ENCODE measurements at regions not wholly inside any gene's neighbourhood (a gene's known extent, or its start where the extent isn't known, plus 50 kb on each side); places are given as distances from the start of the nearest gene placed in this dataset.

DNA sequence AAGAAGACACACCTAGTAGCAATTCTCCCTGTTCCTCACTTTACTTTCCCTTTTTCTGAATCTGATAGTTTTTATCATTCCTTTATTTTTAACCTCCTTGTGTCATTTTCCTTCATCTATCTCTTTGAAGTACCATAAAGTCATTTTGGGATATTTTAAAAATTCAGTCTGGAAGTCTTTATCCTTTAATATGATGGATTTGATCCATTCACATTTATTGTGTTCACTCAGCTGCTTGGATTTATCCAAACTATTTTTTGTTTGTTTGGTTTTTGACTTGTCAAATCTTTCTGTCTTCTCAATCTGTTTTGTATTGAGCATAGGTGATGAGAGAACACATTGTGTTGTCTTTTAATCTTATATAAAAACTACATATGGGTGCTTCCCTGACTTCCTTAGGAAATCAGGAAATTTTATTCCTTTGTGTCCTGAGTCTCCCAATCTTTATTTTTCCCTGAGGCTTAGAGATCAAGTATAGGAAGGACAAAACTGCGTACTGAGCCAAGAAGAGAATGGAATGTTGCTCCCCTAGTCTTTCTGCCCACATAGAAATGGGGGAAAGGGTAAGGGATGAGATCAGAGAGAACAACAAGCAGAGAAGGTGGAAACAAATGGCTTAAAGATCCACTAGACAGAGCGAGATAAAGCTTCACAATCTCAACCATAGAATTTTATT, 132.7 kb upstream of the HABP2 start:
- no peak for DNase-seq (ENCODE audit: low read depth in 2 of 2)

DNA sequence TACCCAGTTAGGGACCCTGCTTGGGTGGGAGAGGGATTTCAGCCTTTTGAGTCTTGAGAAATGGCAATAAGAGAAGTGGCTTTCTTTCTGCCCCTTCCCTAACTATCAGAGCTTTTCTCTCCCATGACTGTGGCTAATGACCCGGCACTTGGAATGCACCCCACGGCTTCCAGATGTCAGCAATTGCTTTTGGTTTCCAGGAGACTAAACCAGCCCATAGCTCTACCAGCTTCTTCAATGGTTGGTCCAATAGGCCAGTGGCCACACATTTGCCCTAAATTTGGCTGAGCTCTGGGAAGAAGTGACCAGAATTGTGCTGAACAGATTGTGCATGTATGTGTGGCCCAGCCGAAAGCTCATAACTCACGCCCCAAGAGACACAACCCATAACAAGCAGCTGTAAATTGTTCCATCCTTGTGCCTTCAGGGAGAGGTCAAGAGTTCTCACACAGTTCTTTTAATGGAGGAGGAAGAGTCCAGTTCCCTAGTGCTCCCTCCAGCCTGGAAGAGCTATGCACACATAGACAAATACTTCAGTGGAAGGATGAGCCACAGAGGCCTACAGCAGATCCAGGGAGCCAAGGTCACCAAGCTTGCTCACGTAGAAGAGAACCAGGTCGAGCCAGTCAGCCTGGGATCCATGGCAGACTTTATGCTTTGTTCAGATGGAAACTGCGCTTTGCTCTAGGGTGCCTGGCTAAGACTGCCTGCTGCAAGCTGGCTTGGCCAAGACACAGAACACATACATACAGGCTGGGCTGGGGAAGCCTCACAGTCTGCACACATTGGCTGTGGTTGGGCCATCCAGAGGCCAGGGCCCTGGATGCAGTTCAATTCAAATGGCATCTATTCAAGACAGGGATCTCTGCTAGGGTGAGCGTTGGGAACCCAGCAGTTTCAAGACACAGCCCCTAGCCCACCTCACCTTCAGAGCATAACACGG, 131.8 kb upstream of the HABP2 start:
- DNase-seq (ENCODE audit: low read depth in 2 of 2) = no peak

DNA sequence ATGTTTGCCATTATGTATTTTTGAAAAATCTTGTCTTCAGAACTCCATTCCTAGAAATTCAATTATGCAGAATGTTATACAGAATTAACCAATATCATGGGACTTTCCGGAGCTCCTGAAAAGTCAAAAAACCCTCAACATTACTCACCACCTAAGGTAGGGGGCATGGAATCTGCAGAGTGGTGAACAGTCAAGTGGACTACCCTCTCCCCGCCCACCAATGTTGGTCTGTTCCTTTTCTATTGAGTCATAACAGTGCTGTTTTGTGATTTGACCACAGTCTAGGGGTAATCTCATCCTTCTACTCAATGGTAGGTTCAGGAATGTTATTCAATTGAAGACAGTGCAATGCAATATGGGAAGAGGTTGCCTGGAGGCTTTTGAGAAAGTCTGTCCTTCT, 130.5 kb upstream of the HABP2 start:
- no peak for DNase-seq (ENCODE audit: low read depth in 2 of 2)

DNA sequence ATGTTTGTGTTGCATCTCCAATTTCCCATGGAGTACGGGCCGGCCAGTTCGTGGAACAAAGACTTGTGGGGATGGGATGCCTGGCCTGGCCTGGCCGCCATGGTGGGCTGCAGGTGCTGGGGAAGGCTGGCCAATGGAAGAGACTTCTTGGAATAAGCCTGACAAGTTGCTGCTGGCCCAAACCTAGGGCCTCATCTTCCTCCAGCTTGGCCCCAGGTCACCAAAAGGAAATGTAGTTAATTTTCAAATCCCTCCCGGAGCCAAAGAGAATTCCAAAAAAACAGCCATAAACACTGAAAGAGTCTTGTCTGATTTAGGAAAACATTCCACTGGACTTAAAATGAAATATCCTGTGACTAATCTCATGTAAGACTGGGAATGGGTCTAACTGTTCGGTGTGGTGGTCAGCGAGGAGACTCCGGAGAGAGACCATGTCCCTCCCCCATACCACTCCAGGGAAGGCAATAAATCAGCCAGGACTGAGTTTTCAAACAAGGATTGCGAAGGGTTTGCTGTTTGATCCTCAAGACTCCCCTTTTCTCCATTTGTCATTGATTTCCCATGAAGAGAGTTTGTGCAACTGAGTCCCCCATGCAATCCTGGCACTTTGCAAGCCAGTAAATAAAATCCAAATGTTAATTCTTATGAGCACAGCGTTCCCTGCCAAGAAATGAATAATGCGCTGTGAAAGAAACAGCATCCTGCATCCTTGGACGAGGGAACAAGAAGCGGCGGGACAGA, 128.7 kb upstream of the HABP2 start:
- no peak for DNase-seq (ENCODE audit: low read depth in 2 of 2)

DNA sequence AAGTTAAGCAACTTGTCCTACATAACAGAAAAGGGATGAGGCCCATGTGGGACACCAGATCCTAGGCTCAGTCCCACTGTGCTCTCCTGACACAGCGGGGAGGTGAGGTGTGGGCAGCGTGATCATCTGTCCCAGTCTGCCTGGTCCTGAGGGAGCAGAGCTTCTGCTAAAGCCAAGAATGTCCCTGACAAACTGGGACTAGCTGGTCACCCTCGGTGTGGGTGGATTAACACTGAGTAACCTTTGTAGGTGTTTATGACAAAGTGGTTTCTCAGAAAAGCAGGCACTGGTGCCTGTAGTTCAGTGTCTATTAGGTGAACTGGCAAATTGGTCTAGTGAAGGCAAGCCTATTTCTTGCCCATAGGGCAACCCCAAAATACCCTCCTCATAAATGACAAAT, 127.8 kb upstream of the HABP2 start:
- no peak for DNase-seq (ENCODE audit: low read depth in 2 of 2)

DNA sequence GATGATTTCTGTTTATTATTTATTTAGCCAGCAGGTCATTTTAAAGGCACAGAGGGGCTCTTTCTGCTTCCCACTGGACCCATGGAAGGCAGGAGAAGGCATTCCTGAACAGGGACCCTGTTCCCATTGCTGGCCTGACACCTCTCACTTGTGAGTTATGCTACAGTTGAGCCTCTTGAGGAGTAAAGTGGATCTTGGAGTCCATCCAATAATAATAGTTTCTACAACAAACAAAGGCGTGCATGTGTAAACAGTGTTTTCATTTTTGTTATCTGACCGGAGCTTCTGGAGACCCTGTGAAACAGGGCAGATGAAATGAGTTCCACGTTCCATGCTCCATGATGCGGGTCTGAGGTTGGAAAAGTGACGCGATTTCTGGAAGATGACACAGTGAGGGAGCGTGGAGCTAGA, 127.3 kb upstream of the HABP2 start:
- no peak for DNase-seq (ENCODE audit: low read depth in 2 of 2)

DNA sequence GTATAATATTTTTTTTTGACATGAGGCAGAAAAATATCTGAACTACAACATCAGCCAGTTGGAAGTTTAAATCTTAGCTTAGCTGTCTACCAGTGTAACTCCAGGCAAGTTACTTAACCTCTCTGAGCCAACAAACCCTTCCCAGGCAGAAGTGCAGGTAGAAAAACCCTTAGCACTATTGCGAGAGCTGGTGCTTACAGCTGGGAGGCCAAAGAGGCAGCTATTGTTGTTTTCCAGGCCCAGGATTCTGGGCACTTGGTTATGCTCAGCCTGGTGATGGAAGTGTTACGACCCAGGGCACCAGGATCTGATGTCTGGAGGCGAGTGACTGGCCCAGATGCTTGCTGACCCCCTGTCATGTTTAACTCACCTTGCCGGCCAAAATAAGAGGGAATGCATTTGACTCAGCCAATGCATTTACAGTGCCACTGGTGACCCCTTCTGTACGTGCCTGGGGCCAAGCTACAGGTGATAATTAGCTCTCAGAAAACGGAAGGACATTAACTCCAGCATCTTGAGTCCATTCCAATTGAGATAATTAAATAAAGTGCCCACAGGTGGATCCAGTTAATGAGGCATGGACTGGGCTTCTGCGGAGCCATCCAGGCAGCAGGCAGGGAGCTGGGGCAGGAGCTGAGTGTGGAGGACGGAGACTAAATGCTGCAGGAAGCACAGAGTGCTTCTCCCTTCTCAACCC, 126.5 kb upstream of the HABP2 start:
- no peak for DNase-seq (ENCODE audit: low read depth in 2 of 2)

DNA sequence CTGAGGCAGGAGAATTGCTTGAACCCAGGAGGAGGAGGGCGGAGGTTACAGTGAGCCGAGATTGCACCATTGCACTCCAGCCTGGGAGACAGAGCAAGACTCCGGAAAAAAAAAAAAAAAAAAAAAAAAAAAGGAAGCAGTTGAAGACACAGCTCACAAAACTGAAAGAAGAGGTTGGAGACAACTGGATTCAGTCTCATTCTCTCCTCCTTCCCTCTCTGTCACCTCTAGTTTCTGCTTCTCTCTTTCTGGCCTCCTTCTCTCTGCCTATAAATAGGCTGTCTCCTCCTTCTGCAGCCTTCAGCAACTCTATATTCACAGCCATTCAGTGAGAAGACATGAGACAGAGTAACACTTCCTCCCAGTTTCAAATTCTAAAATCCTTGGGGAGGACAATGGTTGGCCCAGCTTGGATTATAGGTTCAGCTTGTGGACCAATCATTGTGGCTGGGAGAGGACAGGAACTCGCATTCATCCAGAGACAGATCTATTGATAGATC, 125.6 kb upstream of the HABP2 start:
- DNase-seq (ENCODE audit: low read depth in 2 of 2) = no peak

DNA sequence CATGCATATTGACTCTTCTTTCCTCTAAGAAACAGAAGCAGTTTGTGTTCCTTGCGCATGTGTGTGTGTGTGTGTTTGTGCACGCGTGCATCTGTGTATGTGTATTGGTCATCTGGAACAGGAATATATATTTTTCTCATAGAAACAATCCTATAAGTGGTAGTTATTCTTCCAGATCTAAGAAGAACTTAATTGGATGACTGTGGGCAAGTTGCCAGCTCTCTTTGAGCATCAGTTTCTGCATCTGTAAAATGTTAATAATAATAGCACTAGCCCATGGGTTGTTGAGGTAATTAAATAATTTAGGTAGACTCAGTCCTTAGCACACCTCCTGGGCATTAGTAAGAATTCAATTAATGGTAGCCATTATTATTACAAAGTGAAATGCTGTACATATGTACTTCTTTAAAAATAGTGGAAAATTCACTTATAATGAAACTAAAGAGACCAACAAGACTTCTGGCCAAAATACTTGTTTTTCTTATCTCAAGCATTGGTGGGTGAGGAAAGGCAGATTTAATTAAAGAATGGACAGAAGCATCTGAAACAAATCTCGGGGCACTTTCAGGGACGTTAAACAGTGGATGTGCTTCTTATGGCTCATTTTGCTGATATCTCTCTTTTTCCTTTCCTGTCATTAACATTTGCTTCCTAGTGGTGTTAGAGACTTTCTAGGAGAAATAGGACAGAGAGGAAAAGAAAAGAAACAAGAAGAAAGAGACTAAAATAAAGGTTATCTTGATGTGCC, 124.9 kb upstream of the HABP2 start:
- DNase-seq (ENCODE audit: low read depth in 2 of 2) = no peak

DNA sequence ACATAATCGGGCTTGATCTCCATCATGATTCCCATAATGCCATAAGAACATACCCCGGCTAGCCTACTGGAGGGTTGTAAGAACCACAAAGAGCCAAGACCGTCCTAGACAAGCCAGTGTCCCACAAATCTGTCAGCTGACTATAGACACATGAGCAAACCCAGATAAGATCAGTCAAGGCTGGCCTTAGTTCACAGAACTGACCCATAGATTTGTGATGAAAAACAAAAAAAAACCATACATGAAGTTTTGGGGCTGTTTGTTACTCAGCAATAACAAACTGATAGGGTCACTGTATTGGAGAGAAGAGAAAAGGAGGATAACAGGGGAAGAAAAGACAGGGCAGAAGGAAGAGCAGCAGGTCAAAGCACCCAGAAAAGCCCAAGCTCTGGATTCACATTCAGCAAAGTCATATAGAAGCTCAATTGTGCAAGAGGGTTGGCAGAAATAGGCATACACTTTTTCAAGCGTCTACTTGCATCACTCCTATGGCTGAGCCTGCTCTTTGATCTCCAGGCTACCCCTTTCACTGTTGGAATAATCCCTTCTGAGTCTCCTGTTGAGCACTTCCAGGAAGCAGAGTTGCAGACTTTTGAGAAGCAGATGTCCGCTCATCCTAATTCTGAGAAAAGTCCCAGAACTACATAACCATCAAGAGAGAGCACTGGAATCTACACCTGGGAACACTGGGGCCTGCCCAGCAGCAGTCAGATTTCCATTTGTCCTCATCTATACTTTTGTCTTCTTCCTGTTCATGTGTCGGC, 122.0 kb upstream of the HABP2 start:
- DNase-seq (ENCODE audit: low read depth in 2 of 2) = no peak

DNA sequence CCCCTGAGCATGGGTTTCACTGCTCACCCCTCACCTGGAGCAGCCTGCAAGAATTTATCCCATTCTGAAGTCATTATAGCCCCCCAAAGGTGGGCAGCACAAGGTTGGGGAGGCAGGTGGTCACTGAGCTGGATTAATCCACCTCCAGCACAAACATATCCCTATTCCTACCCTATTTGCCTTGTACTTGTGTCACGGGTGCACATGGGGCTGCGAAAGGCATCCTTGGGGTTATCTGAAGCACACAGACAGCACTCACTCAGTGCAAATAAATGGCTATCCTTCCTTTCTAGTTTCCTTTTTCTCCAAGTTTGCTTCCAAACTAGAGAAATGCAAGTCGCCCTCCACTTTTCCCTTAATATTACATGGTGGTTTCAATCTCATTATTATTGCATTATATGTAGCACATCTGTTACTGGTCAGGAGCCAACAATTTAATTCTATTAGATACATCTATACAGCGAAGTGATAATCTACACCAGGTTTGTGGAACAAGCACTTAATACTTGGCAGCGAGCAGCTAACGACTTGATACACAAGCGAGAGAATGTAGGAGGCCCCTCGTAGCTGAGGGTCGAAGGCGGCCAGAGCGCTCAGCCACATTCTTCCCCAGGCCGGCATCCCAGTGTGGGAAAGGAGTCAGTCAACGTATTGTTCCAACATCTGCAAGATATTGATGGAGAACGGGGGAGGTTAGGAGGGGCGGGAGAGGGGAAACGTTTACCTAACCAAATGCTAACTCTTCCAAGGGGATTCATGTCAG, 121.3 kb upstream of the HABP2 start:
- DNase-seq (ENCODE audit: low read depth in 2 of 2) = no peak

DNA sequence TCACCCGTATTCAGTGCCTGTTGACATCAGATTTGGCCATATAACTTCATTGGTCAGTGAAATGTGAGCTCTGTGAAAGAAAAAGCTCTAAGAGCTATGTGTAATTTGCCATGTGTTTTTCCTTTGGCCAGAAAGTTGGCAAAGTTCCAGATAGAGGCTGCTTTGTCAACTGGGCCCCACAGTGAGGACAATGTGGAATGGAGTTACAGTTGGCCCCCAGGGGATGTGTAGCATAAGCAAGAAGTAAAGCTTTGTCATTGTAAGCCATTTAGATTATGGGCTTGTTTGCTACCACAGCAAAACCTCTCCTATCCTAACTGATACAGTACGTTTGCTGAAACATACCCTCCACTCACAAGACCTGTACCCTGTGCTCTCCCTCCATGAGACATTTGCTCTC, 119.1 kb upstream of the HABP2 start:
- no peak for DNase-seq (ENCODE audit: low read depth in 2 of 2)

DNA sequence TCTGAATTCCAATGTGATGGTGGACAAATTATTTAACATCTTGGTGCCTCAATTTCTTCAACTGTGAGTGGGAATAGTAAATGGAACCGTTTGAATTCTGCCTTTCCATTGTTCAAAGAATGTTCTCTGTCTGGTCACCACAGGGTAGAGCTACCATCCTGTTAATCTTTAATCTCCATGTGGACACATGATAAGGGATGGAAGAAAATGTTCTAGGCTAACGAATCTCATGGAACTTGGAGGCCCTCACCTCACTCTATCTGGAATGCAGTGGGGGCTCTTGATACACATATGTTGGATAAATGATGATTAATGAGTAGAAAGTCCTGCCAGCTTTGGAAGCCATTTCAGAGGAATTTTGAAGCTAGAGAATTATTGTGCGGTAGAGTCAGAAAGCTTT, 118.5 kb upstream of the HABP2 start:
- no peak for DNase-seq (ENCODE audit: low read depth in 2 of 2)

DNA sequence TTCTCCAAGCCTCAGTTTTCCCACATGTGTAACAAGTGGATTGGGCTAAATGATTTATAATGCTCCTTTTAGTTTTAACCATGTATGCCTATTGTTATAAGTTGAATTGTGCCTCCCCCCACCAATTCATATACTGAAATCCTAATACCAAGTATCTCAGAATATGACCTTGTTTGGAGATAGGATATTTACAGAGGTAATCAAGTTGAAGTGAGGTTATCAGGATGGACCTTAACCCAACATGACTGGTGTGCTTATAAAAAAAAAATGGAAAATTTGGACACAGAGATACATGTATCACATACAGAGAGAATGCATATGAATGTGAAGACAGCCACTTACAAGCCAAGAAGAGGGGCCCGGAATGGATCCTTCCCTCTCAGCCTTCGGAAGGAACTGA, 117.9 kb upstream of the HABP2 start:
- DNase-seq (ENCODE audit: low read depth in 2 of 2) = no peak

DNA sequence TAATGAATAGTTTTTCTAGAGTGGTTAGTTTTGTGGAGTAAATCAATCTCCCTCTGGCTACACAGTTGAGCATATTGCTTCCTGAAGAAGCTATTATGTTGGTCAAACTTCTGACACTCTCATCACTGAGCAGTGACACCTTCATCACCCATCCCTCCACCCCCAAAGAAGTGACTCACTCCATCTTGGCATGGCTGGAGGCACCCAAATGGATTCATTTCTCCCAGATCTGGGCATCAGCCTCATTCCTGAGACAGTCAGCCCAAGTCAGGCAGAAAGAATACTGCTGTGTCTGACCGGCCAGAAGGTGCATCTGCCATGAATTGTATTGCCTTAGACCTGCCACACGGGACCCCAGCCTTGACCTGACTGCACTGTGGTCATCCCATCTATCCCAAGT, 117.0 kb upstream of the HABP2 start:
- DNase-seq (ENCODE audit: low read depth in 2 of 2) = no peak

DNA sequence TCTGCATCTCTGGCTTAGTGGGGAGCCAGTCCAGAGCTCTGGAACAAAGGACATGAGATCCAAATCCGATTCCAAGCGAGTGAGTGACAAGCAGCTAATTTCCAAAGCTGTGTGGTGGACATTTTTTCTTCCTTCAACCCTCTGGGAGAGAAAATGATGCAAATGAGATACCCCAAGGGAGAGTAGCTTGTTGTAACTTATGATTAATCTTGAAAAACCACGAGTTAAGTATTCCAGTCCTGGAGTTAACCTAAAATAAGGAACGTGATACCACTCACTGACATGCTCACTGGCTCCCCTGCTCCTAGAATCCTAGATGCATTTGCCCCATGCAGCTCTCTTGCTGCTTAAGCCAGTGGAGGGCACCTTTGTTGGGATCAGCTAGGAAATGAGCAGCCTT, 116.0 kb upstream of the HABP2 start:
- DNase-seq (ENCODE audit: low read depth in 2 of 2) = no peak

DNA sequence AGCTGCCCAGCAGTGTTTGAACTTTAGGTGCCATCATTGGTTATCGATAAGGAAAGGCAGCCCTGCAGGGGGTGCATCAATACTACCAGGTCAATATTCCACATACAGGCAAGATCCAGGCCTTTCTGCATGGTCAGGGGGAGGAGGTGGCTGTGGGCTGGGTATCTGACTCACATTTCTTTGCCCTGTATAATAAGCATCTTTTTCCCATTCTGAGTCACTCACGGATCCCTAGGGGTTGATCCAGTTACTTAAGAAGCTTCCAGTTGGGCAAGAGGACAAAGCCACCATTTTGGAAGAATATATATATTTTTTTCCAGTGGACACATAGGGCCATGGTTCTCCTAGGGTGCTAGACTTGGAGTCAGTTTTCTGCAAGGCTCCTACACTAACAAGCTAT, 114.2 kb upstream of the HABP2 start:
- no peak for DNase-seq (ENCODE audit: low read depth in 2 of 2)

DNA sequence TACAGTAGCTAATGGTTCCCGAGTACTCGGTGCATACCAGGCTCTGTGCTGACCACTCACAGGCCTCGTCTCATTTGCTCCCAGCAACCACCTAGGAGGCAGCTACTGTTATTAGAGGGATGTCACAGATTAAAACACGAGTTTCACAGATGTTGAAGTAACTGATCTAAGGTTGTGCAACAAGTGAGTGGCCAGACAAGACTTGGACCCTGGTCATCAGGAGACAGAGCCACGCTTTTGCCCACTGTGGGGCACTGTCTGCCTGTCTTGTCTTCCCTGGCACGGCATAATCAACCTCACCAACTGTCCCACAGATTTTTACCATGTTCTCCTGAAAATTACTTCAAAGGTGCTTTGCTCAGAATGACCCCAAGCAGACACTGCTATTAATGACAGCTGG, 111.6 kb upstream of the HABP2 start:
- DNase-seq (ENCODE audit: low read depth in 2 of 2) = no peak

DNA sequence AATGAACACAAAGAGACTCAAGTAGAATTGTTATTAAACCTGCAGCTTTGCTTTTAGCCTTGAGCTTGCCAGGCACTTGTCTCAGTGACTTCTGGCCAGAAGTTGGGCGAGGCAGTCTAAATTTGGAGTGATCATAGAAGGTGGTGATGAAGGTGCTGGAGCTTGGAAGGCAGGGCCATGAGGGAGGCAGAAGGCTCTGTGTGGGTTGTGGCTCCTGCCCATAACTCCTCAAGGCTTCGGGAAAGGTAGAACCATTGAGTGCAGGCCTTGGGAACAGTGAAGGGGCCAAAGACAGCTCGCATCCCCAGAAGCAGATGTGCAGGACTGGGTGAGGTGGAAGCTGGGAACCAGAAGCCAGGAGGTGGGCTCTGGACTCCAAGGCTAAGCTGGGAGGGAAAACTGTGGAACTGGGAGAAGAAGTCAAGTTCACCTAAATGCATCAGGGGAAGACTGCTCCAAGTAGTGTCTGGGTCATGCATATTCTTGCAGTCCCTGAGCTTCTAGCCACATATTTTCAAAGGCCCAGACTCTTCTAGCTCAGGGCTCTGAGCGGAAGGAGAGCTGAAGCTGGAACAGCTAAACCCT, 111.1 kb upstream of the HABP2 start:
- no peak for DNase-seq (ENCODE audit: low read depth in 2 of 2)

Measured in stimulated activated CD8-positive, alpha-beta memory T cell treated with anti-CD3 and anti-CD28 coated beads, Interleukin-15, amount 100 ng/mL, for 4 hours (primary cell).